IgD-negative memory B cell (primary cell): ENCODE measurements at regions not wholly inside any gene's neighbourhood (a gene's known extent, or its start where the extent isn't known, plus 50 kb on each side); places are given as distances from the start of the nearest gene placed in this dataset.
"Not testable (repeated sequence)": the region's sequence is repeated elsewhere in the genome, so short reads cannot be mapped to it uniquely, and the experiment has no call there.

Source experiments
- H3K27ac Mint-ChIP-seq, 3 donors: one replicate each; pipeline ENCODE4 v1.8.0; 2020 to 2022; ENCODE audit warnings: mild to moderate bottlenecking in 3 of 3, mixed read lengths in 3 of 3, moderate library complexity in 1 of 3
- H3K27me3 Mint-ChIP-seq: one replicate; pipeline ENCODE4 v1.8.0; 2021; ENCODE audit warnings: mixed read lengths
- H3K36me3 Mint-ChIP-seq: one replicate; pipeline ENCODE4 v1.8.0; 2020; ENCODE audit warnings: mild to moderate bottlenecking, mixed read lengths
- H3K4me1 Mint-ChIP-seq, 3 donors: one replicate each; pipeline ENCODE4 v1.8.0; 2020 to 2022; ENCODE audit warnings: mixed read lengths in 3 of 3, mild to moderate bottlenecking in 1 of 3
- H3K4me3 Mint-ChIP-seq, 4 donors: one replicate each; pipeline ENCODE4 v1.8.0; 2020 to 2022; ENCODE audit warnings: mild to moderate bottlenecking in 4 of 4, mixed read lengths in 4 of 4, moderate library complexity in 3 of 4
- H3K9me3 Mint-ChIP-seq, 3 donors: one replicate each; pipeline ENCODE4 v1.8.0; 2020 to 2021; ENCODE audit warnings: mixed read lengths in 3 of 3, mild to moderate bottlenecking in 1 of 3

DNA sequence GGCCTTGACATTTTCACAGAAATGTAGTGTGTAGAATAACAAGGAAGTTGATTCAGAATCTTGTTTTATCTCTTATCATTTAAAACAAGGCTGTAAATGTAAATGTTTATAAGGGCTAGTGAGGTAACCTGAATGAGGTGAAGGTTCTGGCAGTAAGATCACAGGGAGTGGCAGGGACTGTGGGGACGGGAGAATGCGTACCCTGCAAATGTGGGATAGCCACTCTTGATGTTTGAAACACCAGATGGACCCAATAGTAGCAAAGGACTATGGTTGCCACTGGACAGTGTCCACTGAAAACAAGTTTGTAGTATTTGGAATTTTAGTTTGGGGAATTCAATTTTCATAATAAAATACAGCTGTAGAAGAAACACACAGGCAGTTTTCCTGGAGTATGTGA lies 155.3 kb downstream of the FHIP1A start:
- Mint-ChIP-seq H3K9me3 (peaks cover 0 to 5% (median 0%) of the 10 kb centered on the region in 3 donors), H3K27me3 (peaks cover 24% of the 10 kb centered on the region), H3K4me3 (no peak overlapping the region), H3K27ac (no peak overlapping the region), H3K4me1 (peaks cover 1 to 12% (median 9%) of the 10 kb centered on the region in 3 donors), H3K36me3 (no peaks in the 10 kb centered on the region)

DNA sequence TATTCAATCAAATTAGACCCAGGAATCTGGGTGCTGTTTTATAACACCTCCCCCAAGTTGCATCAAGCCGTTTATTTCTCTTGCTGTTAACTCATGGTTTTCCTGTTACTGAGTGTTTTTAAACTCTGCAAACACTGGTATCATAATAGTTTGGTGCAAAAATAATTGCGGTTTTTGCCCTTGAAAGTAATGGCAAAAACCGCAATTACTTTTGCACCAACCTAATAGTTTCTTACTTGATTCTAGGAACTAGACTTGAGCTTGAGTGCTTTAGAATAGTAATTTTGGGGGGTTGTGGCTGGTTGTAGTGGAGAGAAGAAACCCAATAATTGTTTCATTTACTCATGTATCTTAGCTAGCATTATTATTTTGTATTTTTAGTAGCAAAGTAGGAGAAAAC lies 156.6 kb downstream of the FHIP1A start:
- no peak overlapping the region for H3K27ac Mint-ChIP-seq
- peaks cover 1 to 12% (median 9%) of the 10 kb centered on the region in 3 donors for H3K4me1 Mint-ChIP-seq
- peaks cover 0 to 5% (median 0%) of the 10 kb centered on the region in 3 donors for H3K9me3 Mint-ChIP-seq
- peaks cover 26% of the 10 kb centered on the region for H3K27me3 Mint-ChIP-seq
- H3K36me3 Mint-ChIP-seq: no peaks in the 10 kb centered on the region
- H3K4me3 Mint-ChIP-seq: no peak overlapping the region

- Mint-ChIP-seq H3K9me3 (peaks cover 0 to 5% (median 0%) of the 10 kb centered on the region in 3 donors), H3K36me3 (no peaks in the 10 kb centered on the region), H3K4me1 (peaks cover 1 to 12% (median 9%) of the 10 kb centered on the region in 3 donors), H3K27me3 (peaks cover 25% of the 10 kb centered on the region), H3K4me3 (no peak overlapping the region), H3K27ac (no peak overlapping the region)
Measured at GRCh38 chr4:151566053-151566452, 157.1 kb downstream of the FHIP1A start.

DNA sequence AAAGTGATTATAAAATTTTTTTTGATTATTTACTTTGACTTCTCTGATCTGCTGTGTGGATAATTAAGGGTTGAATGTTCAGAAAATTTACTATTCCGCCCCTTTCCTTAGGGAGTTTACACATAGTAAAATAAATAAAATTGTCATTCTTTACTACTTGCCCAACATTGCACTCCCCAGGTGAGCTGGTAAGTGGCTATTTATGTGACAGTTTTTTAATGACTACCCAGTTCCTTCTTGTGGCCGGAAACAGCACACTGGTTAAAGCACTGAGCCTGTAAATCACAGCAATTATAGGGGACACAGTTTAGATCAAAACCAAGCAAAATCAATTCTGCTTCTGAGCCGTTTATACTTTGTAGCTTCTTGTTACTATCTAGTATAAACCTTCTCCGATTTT lies 158.1 kb downstream of the FHIP1A start:
- H3K27me3 Mint-ChIP-seq: peaks cover 22% of the 10 kb centered on the region
- peaks cover 0 to 5% (median 0%) of the 10 kb centered on the region in 3 donors for H3K9me3 Mint-ChIP-seq
- no peak overlapping the region for H3K27ac Mint-ChIP-seq
- no peaks in the 10 kb centered on the region for H3K36me3 Mint-ChIP-seq
- no peak overlapping the region for H3K4me3 Mint-ChIP-seq
- H3K4me1 Mint-ChIP-seq: peaks cover 1 to 12% (median 9%) of the 10 kb centered on the region in 3 donors

GRCh38 chr4:151568966-151569365 lies 160.0 kb downstream of the FHIP1A start:
- Mint-ChIP-seq H3K4me3 (no peak overlapping the region), H3K27ac (no peak overlapping the region), H3K36me3 (no peaks in the 10 kb centered on the region), H3K27me3 (peaks cover 24% of the 10 kb centered on the region), H3K4me1 (peaks cover 1 to 12% (median 9%) of the 10 kb centered on the region in 3 donors), H3K9me3 (peaks cover 0 to 5% (median 0%) of the 10 kb centered on the region in 3 donors)

- H3K36me3 Mint-ChIP-seq: no peaks in the 10 kb centered on the region
- H3K4me1 Mint-ChIP-seq: peaks cover 1 to 12% (median 9%) of the 10 kb centered on the region in 3 donors
- H3K9me3 Mint-ChIP-seq: peaks cover 0 to 5% (median 0%) of the 10 kb centered on the region in 3 donors
- no peak overlapping the region for H3K27ac Mint-ChIP-seq
- H3K4me3 Mint-ChIP-seq: no peak overlapping the region
- H3K27me3 Mint-ChIP-seq: peaks cover 20% of the 10 kb centered on the region
Measured at GRCh38 chr4:151569650-151570049, 160.7 kb downstream of the FHIP1A start.

- Mint-ChIP-seq H3K4me3 (no peak overlapping the region), H3K4me1 (no peaks in the 10 kb centered on the region), H3K27me3 (peaks cover 11% of the 10 kb centered on the region), H3K36me3 (peaks cover 1% of the 10 kb centered on the region), H3K9me3 (peaks cover 0 to 2% (median 0%) of the 10 kb centered on the region in 3 donors), H3K27ac (no peak overlapping the region)
Measured at GRCh38 chr4:151573474-151573873, 164.5 kb downstream of the FHIP1A start.

- Mint-ChIP-seq H3K4me3 (no peak overlapping the region), H3K36me3 (peaks cover 1% of the 10 kb centered on the region), H3K4me1 (no peaks in the 10 kb centered on the region), H3K27me3 (peaks cover 6% of the 10 kb centered on the region), H3K9me3 (no peaks in the 10 kb centered on the region), H3K27ac (no peak overlapping the region)
Measured at GRCh38 chr4:151573945-151574344, 165.0 kb downstream of the FHIP1A start.

DNA sequence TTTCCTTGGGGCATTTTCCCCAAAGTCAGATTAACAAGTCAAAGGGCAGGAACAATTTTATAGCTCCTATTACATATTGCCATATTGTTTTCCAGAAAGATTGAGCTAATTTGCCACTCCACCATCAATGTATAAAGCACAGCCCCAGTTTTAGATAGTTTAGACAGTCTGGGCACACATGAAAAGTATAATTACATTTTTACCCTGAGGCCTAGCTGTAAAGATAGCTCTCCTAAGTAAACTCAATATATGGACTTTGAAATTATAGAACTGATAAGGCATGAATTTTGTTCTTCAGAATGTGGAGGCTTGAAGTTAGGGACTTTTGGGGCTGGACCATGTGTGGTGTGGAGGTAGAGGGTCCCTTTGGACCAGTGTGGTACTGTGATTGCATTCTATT lies 166.0 kb downstream of the FHIP1A start:
- peaks cover 6% of the 10 kb centered on the region for H3K27me3 Mint-ChIP-seq
- H3K9me3 Mint-ChIP-seq: no peaks in the 10 kb centered on the region
- H3K36me3 Mint-ChIP-seq: peaks cover 1% of the 10 kb centered on the region
- H3K4me1 Mint-ChIP-seq: no peaks in the 10 kb centered on the region
- no peak overlapping the region for H3K4me3 Mint-ChIP-seq
- no peak overlapping the region for H3K27ac Mint-ChIP-seq

DNA sequence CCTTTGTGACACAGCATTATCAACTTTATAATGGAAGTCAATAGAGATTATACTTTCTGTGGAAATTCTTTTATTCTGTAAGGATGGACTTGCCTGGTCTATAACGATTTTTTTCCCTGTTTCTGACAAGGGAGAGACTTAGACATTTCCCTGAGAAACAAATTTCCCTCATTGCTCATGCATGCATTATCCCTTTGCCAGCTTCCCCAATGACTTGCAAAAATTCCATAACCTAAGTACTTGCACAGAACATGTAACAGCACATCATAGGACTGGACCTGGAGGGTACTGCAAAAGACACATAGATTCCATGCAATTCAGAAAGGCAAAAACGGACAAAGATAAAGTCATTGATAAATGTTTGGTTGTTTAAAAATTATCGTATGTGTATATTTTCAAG lies 166.7 kb downstream of the FHIP1A start:
- peaks cover 1% of the 10 kb centered on the region for H3K36me3 Mint-ChIP-seq
- H3K27me3 Mint-ChIP-seq: peaks cover 3% of the 10 kb centered on the region
- H3K4me3 Mint-ChIP-seq: no peak overlapping the region
- H3K4me1 Mint-ChIP-seq: no peaks in the 10 kb centered on the region
- H3K9me3 Mint-ChIP-seq: no peaks in the 10 kb centered on the region
- H3K27ac Mint-ChIP-seq: no peak overlapping the region

DNA sequence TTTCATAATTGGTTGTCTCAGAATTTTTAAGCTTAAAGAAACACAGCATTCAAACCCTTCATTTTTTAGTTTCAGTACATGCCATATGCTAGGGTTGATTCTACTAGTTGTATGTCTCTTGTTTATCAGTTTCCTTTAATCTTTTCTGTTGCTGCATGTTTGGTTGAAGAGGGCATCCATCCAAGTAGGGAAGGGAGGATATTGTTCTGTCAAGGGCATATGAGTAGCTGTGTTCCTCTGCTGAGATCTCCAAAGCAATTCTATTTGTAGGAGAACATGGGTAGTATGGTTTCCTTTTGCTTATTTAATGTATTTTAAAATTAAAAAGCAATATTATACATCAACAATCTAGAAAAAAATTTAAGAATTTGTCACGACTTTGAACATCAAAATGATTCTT lies 167.7 kb downstream of the FHIP1A start:
- Mint-ChIP-seq H3K27ac (no peak overlapping the region), H3K4me3 (no peak overlapping the region), H3K9me3 (no peaks in the 10 kb centered on the region), H3K36me3 (peaks cover 1% of the 10 kb centered on the region), H3K27me3 (peaks cover 3% of the 10 kb centered on the region), H3K4me1 (no peaks in the 10 kb centered on the region)

GRCh38 chr4:151581570-151581969 lies 172.6 kb downstream of the FHIP1A start:
- Mint-ChIP-seq H3K36me3 (peaks cover 1% of the 10 kb centered on the region), H3K4me3 (no peak overlapping the region), H3K4me1 (no peaks in the 10 kb centered on the region), H3K27ac (no peak overlapping the region), H3K9me3 (no peaks in the 10 kb centered on the region), H3K27me3 (peaks cover 4% of the 10 kb centered on the region)

- Mint-ChIP-seq H3K36me3 (peaks cover 1% of the 10 kb centered on the region), H3K9me3 (no peaks in the 10 kb centered on the region), H3K27me3 (peaks cover 4% of the 10 kb centered on the region), H3K27ac (no peak overlapping the region), H3K4me1 (no peaks in the 10 kb centered on the region), H3K4me3 (no peak overlapping the region)
Measured at GRCh38 chr4:151582098-151582497, 173.1 kb downstream of the FHIP1A start.

DNA sequence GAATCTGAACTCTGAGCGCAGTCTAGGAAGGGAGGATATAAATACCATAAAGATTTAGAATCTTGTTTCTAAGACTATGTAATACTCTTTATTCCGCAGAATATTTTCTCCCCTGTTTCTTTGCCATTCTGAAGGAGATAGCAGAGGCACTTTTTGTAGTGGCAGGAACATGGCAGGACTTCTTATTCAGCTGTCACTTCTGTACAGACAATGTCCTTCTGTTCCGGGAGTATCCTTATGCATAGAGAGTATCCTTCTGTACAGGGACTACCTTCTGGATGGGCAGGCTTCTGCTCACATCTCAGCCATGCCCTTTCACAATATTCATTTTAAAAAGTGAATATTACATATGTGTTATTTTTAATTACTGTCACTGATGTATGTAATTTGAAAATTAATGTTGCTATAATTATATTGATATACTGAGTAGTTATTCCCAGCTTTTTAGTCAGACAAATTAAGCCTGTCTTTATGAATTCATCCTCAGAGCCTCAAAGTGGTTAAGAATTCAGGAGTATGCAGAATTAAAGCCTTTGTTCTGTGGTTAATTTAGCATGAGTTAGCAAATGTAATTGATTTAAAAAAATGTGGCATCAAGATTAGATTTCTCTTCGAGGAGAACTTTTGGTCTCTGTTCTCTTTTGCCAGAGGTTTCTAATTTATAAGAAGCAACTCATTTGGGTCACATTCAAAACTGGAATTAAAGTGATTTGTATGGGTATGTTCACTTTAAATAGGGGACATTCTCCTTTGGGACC lies 174.4 kb downstream of the FHIP1A start:
- H3K4me1 Mint-ChIP-seq: no peaks in the 10 kb centered on the region
- no peaks in the 10 kb centered on the region for H3K36me3 Mint-ChIP-seq
- H3K4me3 Mint-ChIP-seq: no peak overlapping the region
- H3K27me3 Mint-ChIP-seq: peaks cover 4% of the 10 kb centered on the region
- no peak overlapping the region for H3K27ac Mint-ChIP-seq
- H3K9me3 Mint-ChIP-seq: no peaks in the 10 kb centered on the region

DNA sequence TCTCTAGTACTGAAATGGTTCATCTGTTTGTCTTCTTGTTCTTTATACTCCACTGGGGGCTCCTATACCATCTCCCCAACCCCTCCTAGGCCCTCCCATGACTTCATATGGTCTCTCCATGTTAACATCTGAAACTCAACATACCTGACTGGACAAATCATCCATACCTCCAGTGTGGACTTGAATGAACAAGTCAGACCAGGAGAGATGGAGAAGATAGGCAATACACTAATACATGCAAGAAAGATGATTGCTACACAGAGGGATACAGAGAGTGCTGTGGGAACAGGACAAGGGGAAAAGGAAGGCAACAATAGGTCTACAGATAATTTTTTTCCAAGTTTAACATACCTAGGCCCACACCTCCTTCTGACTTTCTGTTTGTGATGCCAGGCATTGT lies 175.1 kb downstream of the FHIP1A start:
- Mint-ChIP-seq H3K9me3 (no peaks in the 10 kb centered on the region), H3K36me3 (no peaks in the 10 kb centered on the region), H3K27me3 (peaks cover 6% of the 10 kb centered on the region), H3K27ac (no peak overlapping the region), H3K4me3 (no peak overlapping the region), H3K4me1 (no peaks in the 10 kb centered on the region)

DNA sequence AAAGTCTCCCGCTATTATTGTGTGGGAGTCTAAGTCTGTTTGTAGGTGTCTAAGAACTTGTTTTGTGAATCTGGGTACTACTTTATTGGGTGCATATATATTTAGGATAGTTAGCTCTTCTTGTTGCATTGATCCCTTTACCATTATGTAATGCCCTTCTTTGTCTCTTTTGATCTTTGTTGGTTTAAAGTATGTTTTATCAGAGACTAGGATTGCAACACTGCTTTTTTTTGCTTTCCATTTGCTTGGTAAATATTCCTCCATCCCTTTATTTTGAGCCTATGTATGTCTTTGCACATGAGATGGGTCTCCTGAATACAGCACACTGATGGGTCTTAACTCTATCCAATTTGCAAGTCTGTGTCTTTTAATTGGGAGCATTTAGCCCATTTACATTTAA lies 165.2 kb downstream of the GATB start:
- H3K27ac Mint-ChIP-seq, H3K27me3 Mint-ChIP-seq, H3K4me1 Mint-ChIP-seq, H3K9me3 Mint-ChIP-seq, H3K36me3 Mint-ChIP-seq, H3K4me3 Mint-ChIP-seq: not testable (repeated sequence)
